ENCODE measurements at regions not wholly inside any gene's neighbourhood (a gene's known extent, or its start where the extent isn't known, plus 50 kb on each side); places are given as distances from the start of the nearest gene placed in this dataset.

GRCh38 chr2:12027136-12027535 is 280.7 kb downstream of the LPIN1 start:
- TF ChIP-seq CTCF (IDR thresholded peaks at IDR 0.05; ENCODE audit: low read depth, low read length) = no peak
- Histone ChIP-seq H3K36me3 (no peaks in the 10 kb centered on the region), H3K4me3 (ENCODE audit: low read depth, low read length) (no peak overlapping the region), H3K9me3 (no peaks in the 10 kb centered on the region), H3K4me1 (no peaks in the 10 kb centered on the region), H3K27me3 (no peaks in the 10 kb centered on the region)
- DNase-seq = no peak

GRCh38 chr2:12031866-12032265 is 285.4 kb downstream of the LPIN1 start:
- no peak for DNase-seq
- no peak overlapping the region for H3K4me3 ChIP-seq (ENCODE audit: low read depth, low read length)

GRCh38 chr2:12032398-12032797 is 286.0 kb downstream of the LPIN1 start:
- no peaks in the 10 kb centered on the region for H3K4me1 ChIP-seq
- DNase-seq = no peak

More at GRCh38 chr2:12031866-12032265, 285.4 kb downstream of the LPIN1 start:
- TF ChIP-seq CTCF (IDR thresholded peaks at IDR 0.05; ENCODE audit: low read depth, low read length) = no peak
- Histone ChIP-seq H3K27me3 (no peaks in the 10 kb centered on the region), H3K4me1 (no peaks in the 10 kb centered on the region), H3K9me3 (no peaks in the 10 kb centered on the region), H3K36me3 (no peaks in the 10 kb centered on the region)

GRCh38 chr2:12032975-12033374 is 286.5 kb downstream of the LPIN1 start:
- Histone ChIP-seq H3K4me1 (no peaks in the 10 kb centered on the region), H3K9me3 (no peaks in the 10 kb centered on the region), H3K27me3 (no peaks in the 10 kb centered on the region), H3K4me3 (ENCODE audit: low read depth, low read length) (no peak overlapping the region), H3K36me3 (no peaks in the 10 kb centered on the region)
- no peak for TF ChIP-seq CTCF (IDR thresholded peaks at IDR 0.05; ENCODE audit: low read depth, low read length)
- DNase-seq = no peak

More at GRCh38 chr2:12032398-12032797, 286.0 kb downstream of the LPIN1 start:
- Histone ChIP-seq H3K9me3 (no peaks in the 10 kb centered on the region), H3K4me3 (ENCODE audit: low read depth, low read length) (no peak overlapping the region), H3K36me3 (no peaks in the 10 kb centered on the region), H3K27me3 (no peaks in the 10 kb centered on the region)
- TF ChIP-seq CTCF (IDR thresholded peaks at IDR 0.05; ENCODE audit: low read depth, low read length) = no peak

- Histone ChIP-seq H3K4me1 (no peaks in the 10 kb centered on the region), H3K4me3 (ENCODE audit: low read depth, low read length) (no peak overlapping the region), H3K9me3 (no peaks in the 10 kb centered on the region; the same call in 1 of the 2 replicates), H3K36me3 (no peaks in the 10 kb centered on the region), H3K27me3 (no peaks in the 10 kb centered on the region)
- no peak for TF ChIP-seq CTCF (IDR thresholded peaks at IDR 0.05; ENCODE audit: low read depth, low read length)
- DNase-seq = no peak
Measured at GRCh38 chr2:12033494-12033893, 287.1 kb downstream of the LPIN1 start.

- H3K9me3 ChIP-seq = no peaks in the 10 kb centered on the region; the same call in 1 of the 2 replicates
- no peaks in the 10 kb centered on the region for H3K4me1 ChIP-seq
- no peaks in the 10 kb centered on the region for H3K36me3 ChIP-seq
- no peak overlapping the region for H3K4me3 ChIP-seq (ENCODE audit: low read depth, low read length)
- no peaks in the 10 kb centered on the region for H3K27me3 ChIP-seq
- DNase-seq = no peak
- TF ChIP-seq CTCF (IDR thresholded peaks at IDR 0.05; ENCODE audit: low read depth, low read length) = no peak
Measured at GRCh38 chr2:12034382-12034781, 287.9 kb downstream of the LPIN1 start.

Measured in BE2C (cell line).